HFF-Myc (cell line): ENCODE measurements at regions not wholly inside any gene's neighbourhood (a gene's known extent, or its start where the extent isn't known, plus 50 kb on each side); places are given as distances from the start of the nearest gene placed in this dataset.

Experiments used
- DNase-seq: peaks from one replicate; pipeline ENCODE4 v3.0.0-alpha.2; 2011; ENCODE audit warnings: low read depth; ENCODE audit errors: extremely low read depth
- H3K4me3 ChIP-seq: replicated peaks from 2 replicates; pipeline ENCODE4 v1.5.1; 2011; ENCODE audit warnings: low read depth, mild to moderate bottlenecking, control low read depth, low read length
- CTCF ChIP-seq: IDR thresholded peaks from 2 replicates; pipeline ENCODE4 v1.5.1; 2012; ENCODE audit warnings: mild to moderate bottlenecking, low read depth, low read length, control low read depth; ENCODE audit errors: missing control alignments

- DNase-seq = no peak
- TF ChIP-seq CTCF = no peak
Measured at GRCh38 chr11:129737831-129738230, 77.8 kb upstream of the TMEM45B start.

GRCh38 chr11:129738242-129738641, 77.4 kb upstream of the TMEM45B start:
- TF ChIP-seq CTCF = no peak
- H3K4me3 ChIP-seq = no peak overlapping the region
- DNase-seq = no peak

More at GRCh38 chr11:129737831-129738230, 77.8 kb upstream of the TMEM45B start:
- no peak overlapping the region for H3K4me3 ChIP-seq

- DNase-seq = no peak
- TF ChIP-seq CTCF = no peak
- H3K4me3 ChIP-seq = no peak overlapping the region
Measured at GRCh38 chr11:129739339-129739738, 76.3 kb upstream of the TMEM45B start.

GRCh38 chr11:129740125-129740719, 75.4 kb upstream of the TMEM45B start:
- DNase-seq = no peak
- no peak overlapping the region for H3K4me3 ChIP-seq
- no peak for TF ChIP-seq CTCF

- no peak for TF ChIP-seq CTCF
- H3K4me3 ChIP-seq = no peak overlapping the region
- DNase-seq = no peak
Measured at GRCh38 chr11:129743112-129743815, 72.4 kb upstream of the TMEM45B start.

- no peak for TF ChIP-seq CTCF
Measured at GRCh38 chr11:129747071-129747470, 68.6 kb upstream of the TMEM45B start.

GRCh38 chr11:129749141-129749540, 66.5 kb upstream of the TMEM45B start:
- no peak overlapping the region for H3K4me3 ChIP-seq
- no peak for TF ChIP-seq CTCF
- no peak for DNase-seq

More at GRCh38 chr11:129747071-129747470, 68.6 kb upstream of the TMEM45B start:
- no peak for DNase-seq
- no peak overlapping the region for H3K4me3 ChIP-seq
